ENCODE measurements at regions not wholly inside any gene's neighbourhood (a gene's known extent, or its start where the extent isn't known, plus 50 kb on each side); places are given as distances from the start of the nearest gene placed in this dataset.

GRCh38 chr18:51593931-51594330, 396.4 kb upstream of the MEX3C start:
- Mint-ChIP-seq H3K4me1 (no peaks in the 10 kb centered on the region; the same call in 1 of the 2 replicates), H3K27ac (no peak overlapping the region), H3K4me3 (no peak overlapping the region), H3K9me3 (peaks cover 40% of the 10 kb centered on the region), H3K27me3 (ENCODE audit: low read depth) (peaks cover 7% of the 10 kb centered on the region; the same call in 1 of the 2 replicates), H3K36me3 (peaks cover 31% of the 10 kb centered on the region)
- CTCF ChIA-PET: no interaction called here
- no peak for DNase-seq (ENCODE audit: low spot score)
- POLR2A ChIA-PET: no interaction called here
- no peak for ATAC-seq
- TF ChIP-seq ESRRA (CRISPR knock-in tag; IDR thresholded peaks at IDR 0.05; ENCODE audit: borderline replicate concordance): no peak
- TF ChIP-seq, protein P1, sequence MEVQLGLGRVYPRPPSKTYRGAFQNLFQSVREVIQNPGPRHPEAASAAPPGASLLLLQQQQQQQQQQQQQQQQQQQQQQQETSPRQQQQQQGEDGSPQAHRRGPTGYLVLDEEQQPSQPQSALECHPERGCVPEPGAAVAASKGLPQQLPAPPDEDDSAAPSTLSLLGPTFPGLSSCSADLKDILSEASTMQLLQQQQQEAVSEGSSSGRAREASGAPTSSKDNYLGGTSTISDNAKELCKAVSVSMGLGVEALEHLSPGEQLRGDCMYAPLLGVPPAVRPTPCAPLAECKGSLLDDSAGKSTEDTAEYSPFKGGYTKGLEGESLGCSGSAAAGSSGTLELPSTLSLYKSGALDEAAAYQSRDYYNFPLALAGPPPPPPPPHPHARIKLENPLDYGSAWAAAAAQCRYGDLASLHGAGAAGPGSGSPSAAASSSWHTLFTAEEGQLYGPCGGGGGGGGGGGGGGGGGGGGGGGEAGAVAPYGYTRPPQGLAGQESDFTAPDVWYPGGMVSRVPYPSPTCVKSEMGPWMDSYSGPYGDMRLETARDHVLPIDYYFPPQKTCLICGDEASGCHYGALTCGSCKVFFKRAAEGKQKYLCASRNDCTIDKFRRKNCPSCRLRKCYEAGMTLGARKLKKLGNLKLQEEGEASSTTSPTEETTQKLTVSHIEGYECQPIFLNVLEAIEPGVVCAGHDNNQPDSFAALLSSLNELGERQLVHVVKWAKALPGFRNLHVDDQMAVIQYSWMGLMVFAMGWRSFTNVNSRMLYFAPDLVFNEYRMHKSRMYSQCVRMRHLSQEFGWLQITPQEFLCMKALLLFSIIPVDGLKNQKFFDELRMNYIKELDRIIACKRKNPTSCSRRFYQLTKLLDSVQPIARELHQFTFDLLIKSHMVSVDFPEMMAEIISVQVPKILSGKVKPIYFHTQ (CRISPR knock-in tag; IDR thresholded peaks at IDR 0.05): no peak
- TF ChIP-seq, protein P2, sequence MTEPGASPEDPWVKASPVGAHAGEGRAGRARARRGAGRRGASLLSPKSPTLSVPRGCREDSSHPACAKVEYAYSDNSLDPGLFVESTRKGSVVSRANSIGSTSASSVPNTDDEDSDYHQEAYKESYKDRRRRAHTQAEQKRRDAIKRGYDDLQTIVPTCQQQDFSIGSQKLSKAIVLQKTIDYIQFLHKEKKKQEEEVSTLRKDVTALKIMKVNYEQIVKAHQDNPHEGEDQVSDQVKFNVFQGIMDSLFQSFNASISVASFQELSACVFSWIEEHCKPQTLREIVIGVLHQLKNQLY (CRISPR knock-in tag; IDR thresholded peaks at IDR 0.05): no peak
- no peak for TF ChIP-seq USF1 (CRISPR knock-in tag; IDR thresholded peaks at IDR 0.05)
- no peak for TF ChIP-seq ZNF512 (CRISPR knock-in tag; IDR thresholded peaks at IDR 0.05; ENCODE audit: borderline replicate concordance)
- TF ChIP-seq GABPB1 (CRISPR knock-in tag; IDR thresholded peaks at IDR 0.05): no peak
- TF ChIP-seq, protein P3, sequence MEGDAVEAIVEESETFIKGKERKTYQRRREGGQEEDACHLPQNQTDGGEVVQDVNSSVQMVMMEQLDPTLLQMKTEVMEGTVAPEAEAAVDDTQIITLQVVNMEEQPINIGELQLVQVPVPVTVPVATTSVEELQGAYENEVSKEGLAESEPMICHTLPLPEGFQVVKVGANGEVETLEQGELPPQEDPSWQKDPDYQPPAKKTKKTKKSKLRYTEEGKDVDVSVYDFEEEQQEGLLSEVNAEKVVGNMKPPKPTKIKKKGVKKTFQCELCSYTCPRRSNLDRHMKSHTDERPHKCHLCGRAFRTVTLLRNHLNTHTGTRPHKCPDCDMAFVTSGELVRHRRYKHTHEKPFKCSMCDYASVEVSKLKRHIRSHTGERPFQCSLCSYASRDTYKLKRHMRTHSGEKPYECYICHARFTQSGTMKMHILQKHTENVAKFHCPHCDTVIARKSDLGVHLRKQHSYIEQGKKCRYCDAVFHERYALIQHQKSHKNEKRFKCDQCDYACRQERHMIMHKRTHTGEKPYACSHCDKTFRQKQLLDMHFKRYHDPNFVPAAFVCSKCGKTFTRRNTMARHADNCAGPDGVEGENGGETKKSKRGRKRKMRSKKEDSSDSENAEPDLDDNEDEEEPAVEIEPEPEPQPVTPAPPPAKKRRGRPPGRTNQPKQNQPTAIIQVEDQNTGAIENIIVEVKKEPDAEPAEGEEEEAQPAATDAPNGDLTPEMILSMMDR (IDR thresholded peaks at IDR 0.05): no peak
- no peak for TF ChIP-seq CREM (CRISPR knock-in tag; IDR thresholded peaks at IDR 0.05)
- TF ChIP-seq TEAD4 (CRISPR knock-in tag; IDR thresholded peaks at IDR 0.05): no peak

DNA sequence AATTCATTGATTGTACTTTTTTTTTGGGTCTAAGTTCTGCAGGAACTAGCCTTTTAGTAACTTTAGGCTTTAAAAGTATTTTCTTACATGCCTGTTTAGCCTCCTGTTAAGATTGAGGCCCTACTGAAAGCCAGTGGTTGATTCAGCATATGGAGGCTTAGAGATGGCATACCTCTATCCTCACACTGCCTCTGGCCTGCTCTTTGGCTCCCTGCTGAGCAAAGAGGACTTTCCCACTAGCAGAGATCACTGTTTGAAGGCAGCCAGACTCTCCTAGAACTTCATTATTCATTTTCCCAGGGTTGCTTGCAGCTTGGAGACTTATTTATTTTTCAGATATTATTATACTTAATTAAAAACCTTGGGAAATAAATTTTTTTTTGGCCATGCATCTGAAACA, 405.6 kb upstream of the MEX3C start:
- H3K4me3 Mint-ChIP-seq: no peak overlapping the region
- ChIA-PET CTCF (no interaction called here), POLR2A (no interaction called here)
- peaks cover 29% of the 10 kb centered on the region for H3K9me3 Mint-ChIP-seq
- ATAC-seq: no peak
- H3K27ac Mint-ChIP-seq: no peak overlapping the region
- TF ChIP-seq SMAD3 (CRISPR knock-in tag; IDR thresholded peaks at IDR 0.05; ENCODE audit: borderline replicate concordance): no peak
- H3K36me3 Mint-ChIP-seq: peaks cover 11% of the 10 kb centered on the region
- no peak for DNase-seq (ENCODE audit: low spot score)
- peaks cover 6% of the 10 kb centered on the region; the same call in 1 of the 2 replicates for H3K4me1 Mint-ChIP-seq
- H3K27me3 Mint-ChIP-seq (ENCODE audit: low read depth): peaks cover 5% of the 10 kb centered on the region; the same call in 1 of the 2 replicates

GRCh38 chr18:51603551-51603950, 406.1 kb upstream of the MEX3C start:
- DNase-seq (ENCODE audit: low spot score): no peak
- CTCF ChIA-PET: no interaction called here
- H3K36me3 Mint-ChIP-seq: peaks cover 6% of the 10 kb centered on the region
- no peak for ATAC-seq
- H3K4me3 Mint-ChIP-seq: no peak overlapping the region
- POLR2A ChIA-PET: no interaction called here
- H3K27me3 Mint-ChIP-seq (ENCODE audit: low read depth): peaks cover 3% of the 10 kb centered on the region; the same call in 1 of the 2 replicates
- peaks cover 6% of the 10 kb centered on the region; the same call in 1 of the 2 replicates for H3K4me1 Mint-ChIP-seq
- TF ChIP-seq TEAD1 (CRISPR knock-in tag; IDR thresholded peaks at IDR 0.05) (no peak), SP1 (CRISPR knock-in tag; conservative IDR thresholded peaks at IDR 0.05) (no peak), SOX15 (CRISPR knock-in tag; IDR thresholded peaks at IDR 0.05) (no peak), NFYB (CRISPR knock-in tag; conservative IDR thresholded peaks at IDR 0.05; ENCODE audit: low read depth) (no peak), ELF4 (CRISPR knock-in tag; IDR thresholded peaks at IDR 0.05; ENCODE audit: low read depth) (no peak), NR1H2 (CRISPR knock-in tag; IDR thresholded peaks at IDR 0.05) (no peak), NR2C2 (CRISPR knock-in tag; IDR thresholded peaks at IDR 0.05) (no peak), ZNF219 (CRISPR knock-in tag; IDR thresholded peaks at IDR 0.05; ENCODE audit: borderline replicate concordance) (no peak), TCF7 (CRISPR knock-in tag; IDR thresholded peaks at IDR 0.05; ENCODE audit: low read depth) (no peak)
- TF ChIP-seq, protein P2 (CRISPR knock-in tag; IDR thresholded peaks at IDR 0.05): no peak
- TF ChIP-seq, protein P4, sequence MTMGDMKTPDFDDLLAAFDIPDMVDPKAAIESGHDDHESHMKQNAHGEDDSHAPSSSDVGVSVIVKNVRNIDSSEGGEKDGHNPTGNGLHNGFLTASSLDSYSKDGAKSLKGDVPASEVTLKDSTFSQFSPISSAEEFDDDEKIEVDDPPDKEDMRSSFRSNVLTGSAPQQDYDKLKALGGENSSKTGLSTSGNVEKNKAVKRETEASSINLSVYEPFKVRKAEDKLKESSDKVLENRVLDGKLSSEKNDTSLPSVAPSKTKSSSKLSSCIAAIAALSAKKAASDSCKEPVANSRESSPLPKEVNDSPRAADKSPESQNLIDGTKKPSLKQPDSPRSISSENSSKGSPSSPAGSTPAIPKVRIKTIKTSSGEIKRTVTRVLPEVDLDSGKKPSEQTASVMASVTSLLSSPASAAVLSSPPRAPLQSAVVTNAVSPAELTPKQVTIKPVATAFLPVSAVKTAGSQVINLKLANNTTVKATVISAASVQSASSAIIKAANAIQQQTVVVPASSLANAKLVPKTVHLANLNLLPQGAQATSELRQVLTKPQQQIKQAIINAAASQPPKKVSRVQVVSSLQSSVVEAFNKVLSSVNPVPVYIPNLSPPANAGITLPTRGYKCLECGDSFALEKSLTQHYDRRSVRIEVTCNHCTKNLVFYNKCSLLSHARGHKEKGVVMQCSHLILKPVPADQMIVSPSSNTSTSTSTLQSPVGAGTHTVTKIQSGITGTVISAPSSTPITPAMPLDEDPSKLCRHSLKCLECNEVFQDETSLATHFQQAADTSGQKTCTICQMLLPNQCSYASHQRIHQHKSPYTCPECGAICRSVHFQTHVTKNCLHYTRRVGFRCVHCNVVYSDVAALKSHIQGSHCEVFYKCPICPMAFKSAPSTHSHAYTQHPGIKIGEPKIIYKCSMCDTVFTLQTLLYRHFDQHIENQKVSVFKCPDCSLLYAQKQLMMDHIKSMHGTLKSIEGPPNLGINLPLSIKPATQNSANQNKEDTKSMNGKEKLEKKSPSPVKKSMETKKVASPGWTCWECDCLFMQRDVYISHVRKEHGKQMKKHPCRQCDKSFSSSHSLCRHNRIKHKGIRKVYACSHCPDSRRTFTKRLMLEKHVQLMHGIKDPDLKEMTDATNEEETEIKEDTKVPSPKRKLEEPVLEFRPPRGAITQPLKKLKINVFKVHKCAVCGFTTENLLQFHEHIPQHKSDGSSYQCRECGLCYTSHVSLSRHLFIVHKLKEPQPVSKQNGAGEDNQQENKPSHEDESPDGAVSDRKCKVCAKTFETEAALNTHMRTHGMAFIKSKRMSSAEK (CRISPR knock-in tag; IDR thresholded peaks at IDR 0.05; ENCODE audit: borderline replicate concordance): no peak
- H3K9me3 Mint-ChIP-seq: peaks cover 24% of the 10 kb centered on the region
- no peak overlapping the region for H3K27ac Mint-ChIP-seq
